DND-41 (cell line): ENCODE measurements at regions not wholly inside any gene's neighbourhood (a gene's known extent, or its start where the extent isn't known, plus 50 kb on each side); places are given as distances from the start of the nearest gene placed in this dataset.

Source experiments
- ATAC-seq: fragments of 200-7000 bp; cut with Tn5 transposase; 3 replicates; pipeline ENCODE4 v1.9.1; 2021; ENCODE audit warnings: low read depth; ENCODE audit not compliant: insufficient read depth
- DNase-seq: peaks from one replicate; pipeline ENCODE4 v3.0.0-alpha.2; 2020
- H2AFZ ChIP-seq: 2 replicates; pipeline ENCODE4 v1.6.0; 2012; ENCODE audit warnings: low read depth, low read length
- H3K27ac ChIP-seq: 2 replicates; pipeline ENCODE4 v1.5.1; 2012; ENCODE audit warnings: low read length, inconsistent platforms
- H3K27me3 ChIP-seq: fragments of 200-600 bp; sonication (generic); 2 replicates; pipeline ENCODE4 v1.6.0; 2012; ENCODE audit warnings: low read length, mild to moderate bottlenecking, inconsistent platforms; ENCODE audit not compliant: insufficient read depth, poor library complexity
- H3K36me3 ChIP-seq: 2 replicates; pipeline ENCODE4 v1.5.1; 2012; ENCODE audit warnings: low read length, inconsistent platforms; ENCODE audit not compliant: insufficient read depth
- H3K4me1 ChIP-seq: 2 replicates; pipeline ENCODE4 v1.5.1; 2012; ENCODE audit warnings: mild to moderate bottlenecking, low read length; ENCODE audit not compliant: insufficient read depth
- H3K4me2 ChIP-seq: 2 replicates; pipeline ENCODE4 v1.6.0; 2012; ENCODE audit warnings: mild to moderate bottlenecking, moderate library complexity, low read length, inconsistent platforms; ENCODE audit not compliant: insufficient read depth
- H3K4me3 ChIP-seq, 2 experiments: fragments of 200-600 bp in 1 of 2; shearing (Covaris generic) in 1 of 2; 2 replicates each; pipeline ENCODE4 v1.5.1; 2012 to 2016; ENCODE audit warnings: inconsistent platforms in 2 of 2, low read length in 2 of 2, mild to moderate bottlenecking in 2 of 2, low read depth in 1 of 2, moderate library complexity in 1 of 2
- H3K79me2 ChIP-seq: 2 replicates; pipeline ENCODE4 v1.6.0; 2012; ENCODE audit warnings: low read length, inconsistent platforms; ENCODE audit not compliant: insufficient read depth
- H3K9ac ChIP-seq: 2 replicates; pipeline ENCODE4 v1.6.0; 2012; ENCODE audit warnings: low read depth, mild to moderate bottlenecking, inconsistent platforms, low read length, moderate library complexity
- H3K9me3 ChIP-seq: 2 replicates; pipeline ENCODE4 v1.5.1; 2012; ENCODE audit warnings: low read length, moderate library complexity, mild to moderate bottlenecking, inconsistent platforms; ENCODE audit not compliant: insufficient read depth, severe bottlenecking
- H4K20me1 ChIP-seq: 2 replicates; pipeline ENCODE4 v1.6.0; 2012; ENCODE audit warnings: low read length; ENCODE audit not compliant: insufficient read depth
- CTCF ChIP-seq: IDR thresholded peaks from 2 replicates; pipeline ENCODE4 v1.5.1; 2012; ENCODE audit warnings: borderline replicate concordance, low read length, moderate library complexity, mild to moderate bottlenecking; ENCODE audit not compliant: poor library complexity, severe bottlenecking; ENCODE audit errors: extremely low read depth
- EZH2 ChIP-seq: IDR thresholded peaks from 3 replicates; pipeline ENCODE4 v1.6.1; 2012; ENCODE audit warnings: borderline replicate concordance, low read depth, mild to moderate bottlenecking, moderate library complexity, low read length, inconsistent platforms; ENCODE audit not compliant: severe bottlenecking

DNA sequence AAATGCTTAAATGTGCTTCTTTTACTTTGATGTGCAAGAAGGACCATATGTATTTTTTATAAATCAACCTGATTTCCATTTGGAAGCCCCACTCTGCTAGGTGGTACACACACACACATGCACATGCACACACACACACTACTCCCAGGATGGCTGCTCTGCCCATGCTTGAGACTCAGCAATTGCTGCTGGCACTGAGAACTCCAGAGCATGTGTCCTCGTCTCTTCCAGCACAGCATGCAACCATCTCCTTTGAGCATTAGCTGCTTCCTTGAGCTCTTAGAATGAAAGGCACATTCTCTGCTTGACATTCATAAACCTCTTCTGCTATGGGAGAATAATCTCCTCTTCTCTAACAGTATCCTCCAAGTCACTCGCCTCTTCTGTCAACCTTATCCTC, 115.9 kb downstream of the FEM1C start:
- H3K79me2 ChIP-seq, result no peaks in the 10 kb centered on the region
- no peak overlapping the region for H3K4me2 ChIP-seq
- H3K4me1 ChIP-seq, result no peaks in the 10 kb centered on the region
- no peak overlapping the region for H3K27ac ChIP-seq
- no peak for TF ChIP-seq EZH2
- TF ChIP-seq CTCF, result no peak
- H3K36me3 ChIP-seq, result no peaks in the 10 kb centered on the region
- no peak for DNase-seq
- H3K4me3 ChIP-seq, result no peak overlapping the region
- no peaks in the 10 kb centered on the region for H3K9me3 ChIP-seq
- H3K27me3 ChIP-seq, result peaks cover 7% of the 10 kb centered on the region
- ATAC-seq, result no peak
- H4K20me1 ChIP-seq, result no peaks in the 10 kb centered on the region
- H2AFZ ChIP-seq, result no peak overlapping the region
- H3K9ac ChIP-seq, result no peak overlapping the region

GRCh38 chr5:115428248-115428647, 116.3 kb downstream of the FEM1C start:
- H3K79me2 ChIP-seq, result no peaks in the 10 kb centered on the region
- H3K36me3 ChIP-seq, result no peaks in the 10 kb centered on the region
- H3K4me1 ChIP-seq, result no peaks in the 10 kb centered on the region
- no peak overlapping the region for H3K27ac ChIP-seq
- DNase-seq (no peak), ATAC-seq (no peak)
- no peaks in the 10 kb centered on the region for H4K20me1 ChIP-seq
- H3K4me3 ChIP-seq, result no peak overlapping the region
- peaks cover 7% of the 10 kb centered on the region for H3K27me3 ChIP-seq
- H2AFZ ChIP-seq, result no peak overlapping the region
- TF ChIP-seq CTCF (no peak), EZH2 (no peak)
- H3K9me3 ChIP-seq, result no peaks in the 10 kb centered on the region
- no peak overlapping the region for H3K9ac ChIP-seq
- H3K4me2 ChIP-seq, result no peak overlapping the region

DNA sequence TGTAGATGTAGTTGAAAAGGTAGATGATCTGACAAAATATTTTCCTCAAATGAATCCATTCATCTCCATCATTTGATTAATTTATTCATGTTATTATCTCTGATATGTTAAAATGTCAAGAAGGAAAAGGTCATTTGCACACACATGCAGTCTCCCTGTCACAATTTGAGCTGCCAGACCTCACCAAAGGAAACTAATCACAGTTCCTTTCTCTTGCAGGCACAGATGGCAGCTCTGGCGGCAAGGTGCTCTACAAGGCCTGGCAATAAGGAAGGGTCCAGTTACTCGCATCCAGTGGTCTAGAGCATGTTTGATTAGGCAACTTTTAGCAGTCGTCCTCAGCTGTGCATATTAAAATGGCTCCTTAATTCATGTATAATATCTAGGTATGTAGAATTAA, 120.1 kb downstream of the FEM1C start:
- H3K4me3 ChIP-seq, result no peak overlapping the region
- no peak overlapping the region for H3K9ac ChIP-seq
- no peak for DNase-seq
- no peak overlapping the region for H3K27ac ChIP-seq
- H3K9me3 ChIP-seq, result no peaks in the 10 kb centered on the region
- H3K4me1 ChIP-seq, result no peaks in the 10 kb centered on the region
- H2AFZ ChIP-seq, result no peak overlapping the region
- no peaks in the 10 kb centered on the region for H3K36me3 ChIP-seq
- H3K79me2 ChIP-seq, result no peaks in the 10 kb centered on the region
- H3K27me3 ChIP-seq, result peaks cover 3% of the 10 kb centered on the region
- H3K4me2 ChIP-seq, result no peak overlapping the region
- no peaks in the 10 kb centered on the region for H4K20me1 ChIP-seq
- TF ChIP-seq EZH2, result no peak
- TF ChIP-seq CTCF, result no peak
- ATAC-seq, result no peak

- Histone ChIP-seq H3K9me3 (no peaks in the 10 kb centered on the region), H3K9ac (no peak overlapping the region), H2AFZ (no peak overlapping the region), H3K4me2 (no peak overlapping the region), H3K27me3 (peaks cover 3% of the 10 kb centered on the region), H3K36me3 (no peaks in the 10 kb centered on the region), H3K4me1 (no peaks in the 10 kb centered on the region), H3K79me2 (no peaks in the 10 kb centered on the region), H3K4me3 (no peak overlapping the region), H3K27ac (no peak overlapping the region), H4K20me1 (no peaks in the 10 kb centered on the region)
- DNase-seq (no peak), ATAC-seq (no peak)
- TF ChIP-seq CTCF (no peak), EZH2 (no peak)
Measured at GRCh38 chr5:115424030-115424429, 120.5 kb downstream of the FEM1C start.
